Panc1 (cell line): ENCODE measurements at regions not wholly inside any gene's neighbourhood (a gene's known extent, or its start where the extent isn't known, plus 50 kb on each side); places are given as distances from the start of the nearest gene placed in this dataset.

Source experiments
- POLR2AphosphoS5 ChIP-seq: IDR thresholded peaks from 2 replicates; pipeline ENCODE4 v1.6.1; 2012; ENCODE audit warnings: mild to moderate bottlenecking, low read depth, low read length, moderate library complexity
- SIN3A ChIP-seq: IDR thresholded peaks from 2 replicates; pipeline ENCODE4 v1.6.1; 2012; ENCODE audit warnings: low read depth, mild to moderate bottlenecking, low read length, moderate library complexity, borderline replicate concordance; ENCODE audit not compliant: insufficient read depth
- TCF7L2 ChIP-seq: IDR thresholded peaks from 2 replicates; pipeline ENCODE4 v1.6.1; 2011; ENCODE audit warnings: mild to moderate bottlenecking, low read depth, low read length, inconsistent platforms
- TF ChIP-seq, protein P1 (sequence below): fragments of 450-650 bp; IDR thresholded peaks from 2 replicates; pipeline ENCODE4 v1.5.1; 2017; ENCODE audit warnings: mild to moderate bottlenecking
- TF ChIP-seq, protein P2 (sequence below), 2 experiments: IDR thresholded peaks; 2 replicates each; pipeline ENCODE4 v1.6.1; 2011 to 2012; ENCODE audit warnings: low read depth in 2 of 2, control low read depth in 1 of 2, low read length in 1 of 2, mild to moderate bottlenecking in 1 of 2, moderate library complexity in 1 of 2; ENCODE audit not compliant: insufficient read depth in 1 of 2

DNA sequence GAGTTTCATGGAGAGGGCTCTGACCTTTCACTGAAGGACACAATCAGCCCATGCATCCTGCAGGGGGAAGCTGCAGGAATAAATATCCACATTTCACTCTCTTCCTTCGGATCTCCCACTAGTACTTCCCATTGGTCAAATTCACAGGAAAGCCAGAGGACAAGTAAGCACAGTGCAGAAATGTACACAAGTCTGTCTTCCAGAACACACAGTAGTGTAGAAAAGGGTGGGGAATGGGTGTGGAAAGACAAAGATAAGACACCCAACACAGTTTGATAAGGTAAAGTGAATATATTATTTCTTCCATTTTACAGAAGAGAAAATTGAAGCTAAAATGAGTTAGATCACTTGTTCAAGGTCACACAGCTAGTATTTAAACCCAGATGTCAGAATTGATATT, 81.1 kb upstream of the PCDH19 start:
- TF ChIP-seq, protein P1, sequence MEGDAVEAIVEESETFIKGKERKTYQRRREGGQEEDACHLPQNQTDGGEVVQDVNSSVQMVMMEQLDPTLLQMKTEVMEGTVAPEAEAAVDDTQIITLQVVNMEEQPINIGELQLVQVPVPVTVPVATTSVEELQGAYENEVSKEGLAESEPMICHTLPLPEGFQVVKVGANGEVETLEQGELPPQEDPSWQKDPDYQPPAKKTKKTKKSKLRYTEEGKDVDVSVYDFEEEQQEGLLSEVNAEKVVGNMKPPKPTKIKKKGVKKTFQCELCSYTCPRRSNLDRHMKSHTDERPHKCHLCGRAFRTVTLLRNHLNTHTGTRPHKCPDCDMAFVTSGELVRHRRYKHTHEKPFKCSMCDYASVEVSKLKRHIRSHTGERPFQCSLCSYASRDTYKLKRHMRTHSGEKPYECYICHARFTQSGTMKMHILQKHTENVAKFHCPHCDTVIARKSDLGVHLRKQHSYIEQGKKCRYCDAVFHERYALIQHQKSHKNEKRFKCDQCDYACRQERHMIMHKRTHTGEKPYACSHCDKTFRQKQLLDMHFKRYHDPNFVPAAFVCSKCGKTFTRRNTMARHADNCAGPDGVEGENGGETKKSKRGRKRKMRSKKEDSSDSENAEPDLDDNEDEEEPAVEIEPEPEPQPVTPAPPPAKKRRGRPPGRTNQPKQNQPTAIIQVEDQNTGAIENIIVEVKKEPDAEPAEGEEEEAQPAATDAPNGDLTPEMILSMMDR, result no peak
- TF ChIP-seq POLR2AphosphoS5 (no peak), SIN3A (no peak), TCF7L2 (no peak)
- TF ChIP-seq, protein P2, sequence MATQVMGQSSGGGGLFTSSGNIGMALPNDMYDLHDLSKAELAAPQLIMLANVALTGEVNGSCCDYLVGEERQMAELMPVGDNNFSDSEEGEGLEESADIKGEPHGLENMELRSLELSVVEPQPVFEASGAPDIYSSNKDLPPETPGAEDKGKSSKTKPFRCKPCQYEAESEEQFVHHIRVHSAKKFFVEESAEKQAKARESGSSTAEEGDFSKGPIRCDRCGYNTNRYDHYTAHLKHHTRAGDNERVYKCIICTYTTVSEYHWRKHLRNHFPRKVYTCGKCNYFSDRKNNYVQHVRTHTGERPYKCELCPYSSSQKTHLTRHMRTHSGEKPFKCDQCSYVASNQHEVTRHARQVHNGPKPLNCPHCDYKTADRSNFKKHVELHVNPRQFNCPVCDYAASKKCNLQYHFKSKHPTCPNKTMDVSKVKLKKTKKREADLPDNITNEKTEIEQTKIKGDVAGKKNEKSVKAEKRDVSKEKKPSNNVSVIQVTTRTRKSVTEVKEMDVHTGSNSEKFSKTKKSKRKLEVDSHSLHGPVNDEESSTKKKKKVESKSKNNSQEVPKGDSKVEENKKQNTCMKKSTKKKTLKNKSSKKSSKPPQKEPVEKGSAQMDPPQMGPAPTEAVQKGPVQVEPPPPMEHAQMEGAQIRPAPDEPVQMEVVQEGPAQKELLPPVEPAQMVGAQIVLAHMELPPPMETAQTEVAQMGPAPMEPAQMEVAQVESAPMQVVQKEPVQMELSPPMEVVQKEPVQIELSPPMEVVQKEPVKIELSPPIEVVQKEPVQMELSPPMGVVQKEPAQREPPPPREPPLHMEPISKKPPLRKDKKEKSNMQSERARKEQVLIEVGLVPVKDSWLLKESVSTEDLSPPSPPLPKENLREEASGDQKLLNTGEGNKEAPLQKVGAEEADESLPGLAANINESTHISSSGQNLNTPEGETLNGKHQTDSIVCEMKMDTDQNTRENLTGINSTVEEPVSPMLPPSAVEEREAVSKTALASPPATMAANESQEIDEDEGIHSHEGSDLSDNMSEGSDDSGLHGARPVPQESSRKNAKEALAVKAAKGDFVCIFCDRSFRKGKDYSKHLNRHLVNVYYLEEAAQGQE (IDR thresholded peaks at IDR 0.05; ENCODE audit: insufficient read depth in 1 of 2, low read depth in 2 of 2, low read length in 1 of 2), result no peak
